Transverse colon (tissue), 4 donors: ENCODE measurements at regions not wholly inside any gene's neighbourhood (a gene's known extent, or its start where the extent isn't known, plus 50 kb on each side); places are given as distances from the start of the nearest gene placed in this dataset.

Experiments
- DNase-seq: peaks from one replicate; pipeline ENCODE4 v3.0.0-alpha.2; 2019
- H3K27ac ChIP-seq, 4 donors: fragments of 200-600 bp; sonication (generic); 2 replicates each; pipeline ENCODE4 v1.5.1; 2016 to 2018; ENCODE audit warnings: inconsistent platforms in 4 of 4
- H3K27me3 ChIP-seq: fragments of 200-600 bp; sonication (generic); 2 replicates; pipeline ENCODE4 v1.5.1; 2017; ENCODE audit warnings: inconsistent platforms
- H3K36me3 ChIP-seq, 4 donors: fragments of 200-600 bp; sonication (generic); 2 replicates each; pipeline ENCODE4 v1.5.1; 2017 to 2019; ENCODE audit warnings: inconsistent platforms in 4 of 4
- H3K4me1 ChIP-seq, 4 donors: fragments of 200-600 bp; sonication (generic); 2 replicates each; pipeline ENCODE4 v1.5.1; 2017 to 2020; ENCODE audit warnings: inconsistent platforms in 4 of 4
- H3K4me3 ChIP-seq, 4 donors: fragments of 200-600 bp; sonication (generic); 1 replicate in 1 of 4; 2 replicates in 3 of 4; pipeline versions ENCODE4 v1.5.1 to v1.6.1; 2017 to 2019; ENCODE audit warnings: inconsistent platforms in 4 of 4
- H3K9me3 ChIP-seq, 2 donors: fragments of 200-600 bp; sonication (generic); 2 replicates each; pipeline ENCODE4 v1.5.1; 2017 to 2019; ENCODE audit warnings: inconsistent platforms in 2 of 2
- CTCF ChIP-seq, 5 experiments: fragments of 200-600 bp in 3 of 5; fragments of 450-650 bp in 2 of 5; sonication (generic) in 3 of 5; IDR thresholded peaks; 1 replicate in 2 of 5; 2 replicates in 3 of 5; pipeline ENCODE4 v1.5.1; 2016 to 2017; ENCODE audit warnings: antibody characterized with exemption in 5 of 5, inconsistent platforms in 3 of 5, mild to moderate bottlenecking in 2 of 5, moderate library complexity in 1 of 5
- EP300 ChIP-seq: sonication (generic); formaldehyde crosslinking; IDR thresholded peaks from one replicate; pipeline ENCODE4 v1.6.1; 2017; ENCODE audit warnings: antibody characterized with exemption, low read depth
- POLR2A ChIP-seq: fragments of 450-650 bp; IDR thresholded peaks from one replicate; pipeline ENCODE4 v1.6.1; 2016; ENCODE audit warnings: antibody characterized with exemption, mild to moderate bottlenecking, moderate library complexity
- POLR2AphosphoS5 ChIP-seq, 3 donors: sonication (generic); formaldehyde crosslinking; IDR thresholded peaks; one replicate each; pipeline ENCODE4 v1.6.1; 2016; ENCODE audit warnings: antibody characterized with exemption in 3 of 3
- WGBS, 2 donors: methylation state at CpG; one replicate each; pipeline ENCODE4 v1.1.5; 2018; ENCODE audit warnings: low coverage in 1 of 2; 5-methylcytosine and 5-hydroxymethylcytosine counted together
- in situ Hi-C, 4 donors: fragments of 200-750 bp; cut with MboI; loops; one replicate each; pipeline versions ENCODE4 v1.15.0 to v1.15.1; 2017; ENCODE audit warnings: low sequenced_read_pairs in 3 of 4, low pct_ligation_motif_present in 1 of 4, low pct_unique_long_range_greater_than_20kb in 1 of 4
- intact Hi-C: fragments of 100-400 bp; cut with DNase I; formaldehyde crosslinking; loops from one replicate; pipeline ENCODE4 v1.15.1; 2023; ENCODE audit warnings: low total_unique reads

- in situ Hi-C loops: loop anchor here in 1 of 4 donors (25.0 kb wide), 1 partner anchor 336 kb away; no protein-coding TSS in a partner anchor
- Histone ChIP-seq H3K9me3 (no peaks in the 10 kb centered on the region), H3K4me1 (no peaks in the 10 kb centered on the region), H3K27me3 (no peaks in the 10 kb centered on the region), H3K4me3 (no peak overlapping the region), H3K36me3 (no peaks in the 10 kb centered on the region), H3K27ac (no peak overlapping the region)
- intact Hi-C loops: loop anchor here (10.0 kb wide), 1 partner anchor 139 kb away; no protein-coding TSS in a partner anchor
- WGBS, 2 donors: 70 to 79% methylated on average over 2 of the region's 2 CpGs
- TF ChIP-seq POLR2A (no peak), EP300 (no peak), CTCF (IDR thresholded peaks at IDR 0.05) (no peak), POLR2AphosphoS5 (IDR thresholded peaks at IDR 0.05) (no peak)
- DNase-seq: no peak
These were observed 387.5 kb downstream of the LMO7 start for GRCh38 chr13:76023652-76024051.

DNA sequence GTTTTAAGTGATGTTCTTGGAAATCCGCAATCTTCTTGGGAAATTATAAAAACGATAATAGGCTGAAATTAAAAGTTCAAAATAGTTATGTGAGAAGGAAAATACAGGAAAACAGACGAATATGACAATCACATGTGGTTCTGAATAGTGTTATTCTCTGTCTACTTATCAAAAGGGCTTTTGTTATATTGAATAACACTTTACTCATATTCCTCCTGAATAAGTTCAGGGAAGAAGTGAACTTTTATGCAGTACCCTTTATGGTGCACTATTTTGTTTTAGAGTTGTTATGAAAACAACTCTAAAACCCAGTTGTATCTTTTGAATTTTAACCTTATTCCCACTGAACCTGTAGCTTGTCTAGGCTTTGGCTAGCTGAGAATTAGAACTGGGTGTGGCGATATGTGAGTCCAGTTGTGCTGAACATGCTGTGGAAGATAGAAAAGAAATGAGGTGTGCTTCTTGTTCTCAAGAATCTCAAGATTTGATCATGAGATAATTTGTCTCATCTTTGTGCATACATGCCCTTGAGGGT, 384.4 kb downstream of the LMO7 start:
- intact Hi-C loops (loop anchor here (10.0 kb wide), 1 partner anchor 136 kb away; no protein-coding TSS in a partner anchor), in situ Hi-C loops (loop anchor here in 1 of 4 donors (25.0 kb wide), 1 partner anchor 333 kb away; no protein-coding TSS in a partner anchor)
- 73 to 77% methylated on average over 4 of the region's 4 CpGs for WGBS, 2 donors
- no peaks in the 10 kb centered on the region for H3K36me3 ChIP-seq
- H3K9me3 ChIP-seq: no peaks in the 10 kb centered on the region
- H3K27me3 ChIP-seq: no peaks in the 10 kb centered on the region
- no peak overlapping the region for H3K27ac ChIP-seq
- DNase-seq: no peak
- H3K4me1 ChIP-seq: no peaks in the 10 kb centered on the region
- no peak for TF ChIP-seq EP300
- no peak for TF ChIP-seq CTCF (IDR thresholded peaks at IDR 0.05)
- TF ChIP-seq POLR2AphosphoS5 (IDR thresholded peaks at IDR 0.05): no peak
- no peak for TF ChIP-seq POLR2A
- H3K4me3 ChIP-seq: no peak overlapping the region

- in situ Hi-C loops: loop anchor here in 1 of 4 donors (25.0 kb wide), 1 partner anchor 332 kb away; no protein-coding TSS in a partner anchor
- Histone ChIP-seq H3K36me3 (no peaks in the 10 kb centered on the region), H3K27me3 (no peaks in the 10 kb centered on the region)
These were observed 383.4 kb downstream of the LMO7 start for GRCh38 chr13:76019421-76020044.

More at GRCh38 chr13:76019421-76020044, 383.4 kb downstream of the LMO7 start:
- Histone ChIP-seq H3K4me1 (no peaks in the 10 kb centered on the region), H3K27ac (no peak overlapping the region), H3K4me3 (no peak overlapping the region), H3K9me3 (no peaks in the 10 kb centered on the region)
- DNase-seq: no peak
- TF ChIP-seq POLR2AphosphoS5 (IDR thresholded peaks at IDR 0.05) (no peak), POLR2A (no peak), CTCF (IDR thresholded peaks at IDR 0.05) (peak in 1 of 5 experiments; percentile 6), EP300 (no peak)
- WGBS, 2 donors: 86% methylated on average over 21 of the region's 21 CpGs; no CpG with 5 or more reads in 1 of the 2 donors
- intact Hi-C loops: loop anchor here (10.0 kb wide), 1 partner anchor 135 kb away; no protein-coding TSS in a partner anchor
